ENCODE measurements at regions not wholly inside any gene's neighbourhood (a gene's known extent, or its start where the extent isn't known, plus 50 kb on each side); places are given as distances from the start of the nearest gene placed in this dataset.

- Histone ChIP-seq H3K27me3 (ENCODE audit: control insufficient read depth, insufficient read depth, low read length) (no peaks in the 10 kb centered on the region), H3K36me3 (ENCODE audit: control insufficient read depth, insufficient read depth, low read length) (no peaks in the 10 kb centered on the region), H3K4me3 (ENCODE audit: low read depth, low read length) (no peak overlapping the region)
- ChIA-PET POLR2A (no interaction called here), CTCF (no interaction called here)
- TF ChIP-seq, protein P1, sequence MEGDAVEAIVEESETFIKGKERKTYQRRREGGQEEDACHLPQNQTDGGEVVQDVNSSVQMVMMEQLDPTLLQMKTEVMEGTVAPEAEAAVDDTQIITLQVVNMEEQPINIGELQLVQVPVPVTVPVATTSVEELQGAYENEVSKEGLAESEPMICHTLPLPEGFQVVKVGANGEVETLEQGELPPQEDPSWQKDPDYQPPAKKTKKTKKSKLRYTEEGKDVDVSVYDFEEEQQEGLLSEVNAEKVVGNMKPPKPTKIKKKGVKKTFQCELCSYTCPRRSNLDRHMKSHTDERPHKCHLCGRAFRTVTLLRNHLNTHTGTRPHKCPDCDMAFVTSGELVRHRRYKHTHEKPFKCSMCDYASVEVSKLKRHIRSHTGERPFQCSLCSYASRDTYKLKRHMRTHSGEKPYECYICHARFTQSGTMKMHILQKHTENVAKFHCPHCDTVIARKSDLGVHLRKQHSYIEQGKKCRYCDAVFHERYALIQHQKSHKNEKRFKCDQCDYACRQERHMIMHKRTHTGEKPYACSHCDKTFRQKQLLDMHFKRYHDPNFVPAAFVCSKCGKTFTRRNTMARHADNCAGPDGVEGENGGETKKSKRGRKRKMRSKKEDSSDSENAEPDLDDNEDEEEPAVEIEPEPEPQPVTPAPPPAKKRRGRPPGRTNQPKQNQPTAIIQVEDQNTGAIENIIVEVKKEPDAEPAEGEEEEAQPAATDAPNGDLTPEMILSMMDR (IDR thresholded peaks at IDR 0.05; ENCODE audit: insufficient read depth, low read depth, low read length) = no peak
- DNase-seq (ENCODE audit: low read depth) = no peak
These were observed 374.7 kb upstream of the DYNLRB2 start for GRCh38 chr16:80166082-80166481.

- no peaks in the 10 kb centered on the region for H3K27me3 ChIP-seq (ENCODE audit: control insufficient read depth, insufficient read depth, low read length)
- TF ChIP-seq, protein P1 (IDR thresholded peaks at IDR 0.05; ENCODE audit: insufficient read depth, low read depth, low read length) = no peak
- ChIA-PET CTCF (no interaction called here), POLR2A (no interaction called here)
- DNase-seq (ENCODE audit: low read depth) = no peak
- H3K4me3 ChIP-seq (ENCODE audit: low read depth, low read length) = no peak overlapping the region
- H3K36me3 ChIP-seq (ENCODE audit: control insufficient read depth, insufficient read depth, low read length) = no peaks in the 10 kb centered on the region
These were observed 375.7 kb upstream of the DYNLRB2 start for GRCh38 chr16:80164966-80165550.

DNA sequence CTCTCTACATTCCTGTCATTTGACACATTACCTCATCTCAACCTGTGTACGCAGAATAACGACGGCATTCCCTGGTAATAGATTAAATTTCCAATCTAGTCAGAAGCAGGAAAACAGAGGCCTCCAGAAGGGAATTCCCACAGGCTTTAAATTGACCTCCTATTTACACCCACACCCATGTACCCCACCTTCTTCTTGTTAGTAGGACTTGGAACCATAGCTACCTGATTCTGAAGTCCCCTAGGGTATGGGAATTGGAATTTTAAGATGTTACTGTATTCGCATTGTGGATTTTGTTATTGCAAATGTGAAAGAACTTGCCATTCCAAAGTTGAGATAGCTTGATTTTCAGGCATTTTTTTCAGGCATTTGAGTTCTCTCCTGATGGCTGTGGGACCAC, 377.5 kb upstream of the DYNLRB2 start:
- no peaks in the 10 kb centered on the region for H3K36me3 ChIP-seq (ENCODE audit: control insufficient read depth, insufficient read depth, low read length)
- no peaks in the 10 kb centered on the region for H3K27me3 ChIP-seq (ENCODE audit: control insufficient read depth, insufficient read depth, low read length)
- TF ChIP-seq, protein P1 (IDR thresholded peaks at IDR 0.05; ENCODE audit: insufficient read depth, low read depth, low read length) = no peak
- no peak for DNase-seq (ENCODE audit: low read depth)
- H3K4me3 ChIP-seq (ENCODE audit: low read depth, low read length) = no peak overlapping the region
- ChIA-PET CTCF (interaction anchor here (0.6 kb wide), 1 partner anchor 9 kb away, joined by 3 read pairs; no protein-coding TSS in a partner anchor), POLR2A (no interaction called here)

DNA sequence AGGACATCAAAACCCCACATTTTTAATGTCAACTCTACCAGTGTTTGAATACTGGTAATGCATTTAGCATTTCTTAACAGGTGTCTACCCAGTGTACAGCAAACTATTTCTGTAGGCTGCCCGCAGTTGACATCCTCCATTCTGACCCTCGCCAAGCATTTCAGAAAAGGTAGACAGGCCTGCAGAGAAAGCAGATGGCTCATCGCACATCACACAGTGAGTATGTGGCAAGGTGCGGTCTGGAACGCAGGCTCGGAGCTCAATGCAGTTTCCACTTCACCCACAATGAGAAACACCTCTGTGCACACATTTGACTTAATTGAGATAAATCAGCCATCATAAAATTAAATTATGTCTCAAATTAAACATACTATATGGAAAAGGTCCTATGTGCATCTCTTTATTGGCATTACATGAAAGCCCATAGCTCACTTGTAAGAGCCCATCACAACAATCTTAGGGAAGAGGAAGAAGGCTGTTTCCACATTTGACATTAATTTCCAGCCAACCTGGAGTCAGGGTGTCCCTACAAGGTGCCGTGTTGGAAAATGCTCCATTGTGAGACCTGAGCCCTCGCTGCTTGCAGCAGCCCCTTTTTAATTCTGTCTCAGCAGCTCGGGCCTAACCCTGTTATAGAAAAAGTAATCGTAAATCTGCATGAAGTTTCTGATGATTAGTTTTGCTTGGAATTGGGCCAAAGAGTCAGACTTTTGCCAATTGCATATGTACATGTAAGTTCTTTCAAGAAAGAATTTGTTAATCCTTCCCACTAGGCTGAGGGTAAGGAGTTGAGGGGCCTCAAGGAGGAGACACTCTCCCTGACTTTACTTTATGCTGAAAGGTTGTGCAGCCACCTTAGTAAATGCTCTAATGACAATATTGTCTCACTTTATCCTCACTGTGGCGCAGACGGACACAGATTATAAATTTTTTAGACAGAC, 378.7 kb upstream of the DYNLRB2 start:
- ChIA-PET POLR2A (no interaction called here), CTCF (no interaction called here)
- DNase-seq (ENCODE audit: low read depth) = no peak
- Histone ChIP-seq H3K4me3 (ENCODE audit: low read depth, low read length) (no peak overlapping the region), H3K36me3 (ENCODE audit: control insufficient read depth, insufficient read depth, low read length) (no peaks in the 10 kb centered on the region), H3K27me3 (ENCODE audit: control insufficient read depth, insufficient read depth, low read length) (no peaks in the 10 kb centered on the region)
- TF ChIP-seq, protein P1 (IDR thresholded peaks at IDR 0.05; ENCODE audit: insufficient read depth, low read depth, low read length) = no peak

DNA sequence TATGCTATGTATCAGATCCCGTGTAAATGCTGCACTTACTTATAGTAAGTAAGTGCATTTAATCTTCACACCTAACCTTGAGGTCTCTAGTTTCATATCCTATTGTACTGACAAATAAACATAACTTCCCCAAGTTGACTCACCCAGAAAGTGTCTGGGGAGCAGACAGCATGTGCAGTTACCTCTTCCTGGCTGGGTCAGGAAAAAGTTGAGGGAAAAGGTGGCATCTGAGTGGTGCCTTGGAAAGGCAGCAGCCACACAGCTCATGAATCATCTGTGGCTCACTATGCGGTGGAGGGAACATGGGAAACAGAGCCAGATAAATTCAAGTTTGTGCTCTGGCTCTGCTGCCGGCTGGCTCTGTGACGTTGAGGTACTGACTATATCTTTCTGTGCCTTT, 382.0 kb upstream of the DYNLRB2 start:
- no peaks in the 10 kb centered on the region for H3K27me3 ChIP-seq (ENCODE audit: control insufficient read depth, insufficient read depth, low read length)
- peak; percentile 50 for DNase-seq (ENCODE audit: low read depth)
- POLR2A ChIA-PET = no interaction called here
- H3K36me3 ChIP-seq (ENCODE audit: control insufficient read depth, insufficient read depth, low read length) = no peaks in the 10 kb centered on the region
- TF ChIP-seq, protein P1 (IDR thresholded peaks at IDR 0.05; ENCODE audit: insufficient read depth, low read depth, low read length) = no peak
- CTCF ChIA-PET = no interaction called here
- H3K4me3 ChIP-seq (ENCODE audit: low read depth, low read length) = no peak overlapping the region

All from BJ (cell line).